ENCODE measurements at regions not wholly inside any gene's neighbourhood (a gene's known extent, or its start where the extent isn't known, plus 50 kb on each side); places are given as distances from the start of the nearest gene placed in this dataset.

DNA sequence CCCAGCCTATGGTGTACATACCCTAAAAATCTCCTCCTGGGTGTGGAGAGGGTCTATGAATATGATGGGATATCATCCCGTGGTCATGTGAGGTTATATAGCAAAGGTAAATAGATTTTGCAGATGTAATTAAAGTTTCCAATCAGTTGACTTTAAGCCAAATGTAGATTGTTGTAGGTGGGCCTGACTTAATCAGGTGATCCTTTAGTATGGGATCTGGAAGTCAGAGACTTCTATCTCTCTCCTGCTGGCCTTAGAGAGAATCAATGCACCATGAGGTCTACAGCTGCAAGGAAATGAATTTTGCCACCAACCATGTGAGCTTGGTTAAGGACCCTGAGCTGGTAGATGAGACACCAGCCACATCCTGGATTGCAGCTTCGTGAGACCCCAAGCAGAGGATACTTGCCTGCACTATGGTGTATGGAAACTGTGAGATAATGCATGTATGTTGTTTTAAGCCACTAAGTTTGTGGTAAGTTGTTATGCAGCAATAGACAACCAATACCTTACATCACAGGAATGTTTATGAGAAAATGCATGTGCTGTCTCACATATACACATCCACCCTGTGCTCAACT is 137.1 kb upstream of the SLC6A11 start:
- no peak overlapping the region for H3K4me3 ChIP-seq (replicated peaks; ENCODE audit: low read depth, low read length)
- TF ChIP-seq, protein P1, sequence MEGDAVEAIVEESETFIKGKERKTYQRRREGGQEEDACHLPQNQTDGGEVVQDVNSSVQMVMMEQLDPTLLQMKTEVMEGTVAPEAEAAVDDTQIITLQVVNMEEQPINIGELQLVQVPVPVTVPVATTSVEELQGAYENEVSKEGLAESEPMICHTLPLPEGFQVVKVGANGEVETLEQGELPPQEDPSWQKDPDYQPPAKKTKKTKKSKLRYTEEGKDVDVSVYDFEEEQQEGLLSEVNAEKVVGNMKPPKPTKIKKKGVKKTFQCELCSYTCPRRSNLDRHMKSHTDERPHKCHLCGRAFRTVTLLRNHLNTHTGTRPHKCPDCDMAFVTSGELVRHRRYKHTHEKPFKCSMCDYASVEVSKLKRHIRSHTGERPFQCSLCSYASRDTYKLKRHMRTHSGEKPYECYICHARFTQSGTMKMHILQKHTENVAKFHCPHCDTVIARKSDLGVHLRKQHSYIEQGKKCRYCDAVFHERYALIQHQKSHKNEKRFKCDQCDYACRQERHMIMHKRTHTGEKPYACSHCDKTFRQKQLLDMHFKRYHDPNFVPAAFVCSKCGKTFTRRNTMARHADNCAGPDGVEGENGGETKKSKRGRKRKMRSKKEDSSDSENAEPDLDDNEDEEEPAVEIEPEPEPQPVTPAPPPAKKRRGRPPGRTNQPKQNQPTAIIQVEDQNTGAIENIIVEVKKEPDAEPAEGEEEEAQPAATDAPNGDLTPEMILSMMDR (IDR thresholded peaks at IDR 0.05; ENCODE audit: low read depth, low read length, missing control alignments), result no peak
- no peak for DNase-seq (ENCODE audit: extremely low read depth, low read depth)

DNA sequence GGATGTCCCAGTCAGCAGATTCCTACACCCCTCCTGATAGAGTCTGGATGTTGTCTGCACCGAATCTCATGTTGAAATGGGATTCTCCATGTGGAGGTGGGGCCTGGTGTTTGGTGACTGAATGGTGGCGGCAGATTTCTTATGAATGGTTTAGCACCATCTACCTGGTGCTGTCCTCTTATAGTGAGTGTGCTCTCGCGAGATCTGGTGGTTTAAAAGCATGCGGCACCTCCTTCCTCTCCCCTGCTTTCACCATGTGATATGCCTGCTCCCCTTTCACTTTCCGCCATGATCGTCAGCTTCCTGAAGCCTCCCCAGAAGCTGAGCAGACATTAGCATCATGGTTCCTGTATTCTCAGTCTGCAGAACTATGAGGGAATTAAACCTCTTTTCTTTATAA is 135.2 kb upstream of the SLC6A11 start:
- TF ChIP-seq, protein P1 (IDR thresholded peaks at IDR 0.05; ENCODE audit: low read depth, low read length, missing control alignments), result no peak
- no peak overlapping the region for H3K4me3 ChIP-seq (replicated peaks; ENCODE audit: low read depth, low read length)
- no peak for DNase-seq (ENCODE audit: extremely low read depth, low read depth)

DNA sequence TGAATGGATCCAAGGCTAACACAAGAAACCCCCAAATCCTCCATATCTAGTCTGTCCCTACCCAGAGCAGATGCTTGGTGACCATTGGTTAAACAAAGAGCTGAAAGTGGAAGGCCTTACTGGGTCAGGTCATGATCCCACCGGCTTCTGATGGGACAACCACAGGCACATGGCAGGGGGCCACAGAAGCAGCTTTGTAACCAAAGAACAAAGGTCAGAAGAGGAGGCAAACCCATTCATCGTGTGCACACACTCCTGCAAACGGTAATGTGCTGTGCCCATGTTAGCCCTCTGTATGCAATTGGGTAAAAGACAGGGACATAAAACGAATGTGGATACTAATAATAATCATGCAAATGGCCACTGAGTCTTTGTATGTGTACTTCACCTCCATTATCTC is 133.3 kb upstream of the SLC6A11 start:
- TF ChIP-seq, protein P1 (IDR thresholded peaks at IDR 0.05; ENCODE audit: low read depth, low read length, missing control alignments), result no peak
- DNase-seq (ENCODE audit: extremely low read depth, low read depth), result no peak
- H3K4me3 ChIP-seq (replicated peaks; ENCODE audit: low read depth, low read length), result no peak overlapping the region

DNA sequence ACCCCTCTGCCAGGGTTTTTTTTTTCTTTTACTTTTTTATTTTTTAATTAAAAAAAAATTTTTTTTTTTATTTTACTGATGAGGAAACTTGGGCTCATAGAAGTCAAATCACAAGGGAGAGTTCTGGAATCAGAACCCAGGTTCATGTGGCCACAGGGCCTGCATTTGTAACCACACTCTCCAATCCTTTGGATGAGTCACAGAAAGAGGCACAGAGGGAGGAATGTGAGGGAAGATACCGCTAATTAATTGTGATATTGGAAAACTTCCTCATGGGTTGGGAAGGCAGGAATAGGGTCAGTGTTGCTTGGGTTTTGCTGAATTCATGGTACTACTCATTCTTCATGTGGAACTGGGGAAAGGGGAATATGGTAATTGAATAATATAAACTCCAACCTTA is 132.9 kb upstream of the SLC6A11 start:
- DNase-seq (ENCODE audit: extremely low read depth, low read depth), result no peak
- H3K4me3 ChIP-seq (replicated peaks; ENCODE audit: low read depth, low read length), result no peak overlapping the region
- TF ChIP-seq, protein P1 (IDR thresholded peaks at IDR 0.05; ENCODE audit: low read depth, low read length, missing control alignments), result no peak

DNA sequence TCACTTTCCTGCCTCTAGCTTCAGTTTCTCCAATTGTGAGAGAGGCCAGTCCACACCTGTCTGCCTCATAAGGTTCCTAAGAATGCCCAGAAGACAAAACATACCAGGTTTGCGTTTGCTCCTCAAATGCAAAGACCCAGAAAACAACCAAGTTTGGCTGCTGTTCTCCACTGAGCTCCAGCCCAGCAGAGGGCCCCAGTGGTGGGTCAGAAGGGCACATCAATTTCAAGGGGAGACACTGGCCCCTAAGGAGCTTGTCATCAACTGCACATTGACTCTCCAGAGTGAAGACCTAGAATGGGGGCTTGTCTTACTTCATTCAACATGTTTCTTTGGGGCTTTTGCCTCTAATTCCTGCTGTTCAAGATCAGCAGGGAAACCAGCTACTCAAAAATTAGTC is 127.9 kb upstream of the SLC6A11 start:
- TF ChIP-seq, protein P1 (IDR thresholded peaks at IDR 0.05; ENCODE audit: low read depth, low read length, missing control alignments), result no peak
- DNase-seq (ENCODE audit: extremely low read depth, low read depth), result no peak

DNA sequence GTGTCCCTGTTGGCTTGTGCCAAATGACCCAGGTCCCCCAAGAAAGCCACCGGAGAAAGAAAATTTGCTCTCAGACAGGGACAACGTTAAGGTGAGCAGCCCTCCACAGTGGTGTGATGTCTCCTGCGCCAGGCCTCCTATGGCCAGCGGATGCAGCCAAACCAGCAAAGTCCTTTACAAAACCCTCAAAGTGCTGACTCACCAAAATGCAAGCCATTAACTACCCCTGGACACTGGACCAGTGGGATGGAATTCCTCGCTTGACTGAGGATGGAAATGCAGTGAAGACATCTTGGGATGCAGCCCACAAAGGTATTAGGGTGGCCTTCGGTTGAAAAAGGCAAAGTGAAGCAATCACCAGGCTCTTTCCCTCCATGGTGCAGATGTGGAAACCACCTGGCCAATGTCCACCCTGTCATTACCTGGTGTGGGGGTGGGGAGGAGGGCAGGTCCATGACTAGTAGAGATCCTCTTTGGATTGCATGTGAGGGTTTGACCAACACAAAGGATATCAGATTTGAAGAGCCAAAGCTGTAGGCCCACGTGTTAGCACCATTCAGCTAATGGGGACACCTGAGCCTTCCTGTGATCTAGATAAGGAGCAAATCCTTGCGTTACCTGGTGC is 127.4 kb upstream of the SLC6A11 start:
- TF ChIP-seq, protein P1 (IDR thresholded peaks at IDR 0.05; ENCODE audit: low read depth, low read length, missing control alignments), result no peak
- no peak for DNase-seq (ENCODE audit: extremely low read depth, low read depth)
- no peak overlapping the region for H3K4me3 ChIP-seq (replicated peaks; ENCODE audit: low read depth, low read length)

More for the DNA sequence above, 127.9 kb upstream of the SLC6A11 start:
- H3K4me3 ChIP-seq (replicated peaks; ENCODE audit: low read depth, low read length), result no peak overlapping the region

Data from HFF-Myc (cell line).